ENCODE measurements at regions not wholly inside any gene's neighbourhood (a gene's known extent, or its start where the extent isn't known, plus 50 kb on each side); places are given as distances from the start of the nearest gene placed in this dataset.

DNA sequence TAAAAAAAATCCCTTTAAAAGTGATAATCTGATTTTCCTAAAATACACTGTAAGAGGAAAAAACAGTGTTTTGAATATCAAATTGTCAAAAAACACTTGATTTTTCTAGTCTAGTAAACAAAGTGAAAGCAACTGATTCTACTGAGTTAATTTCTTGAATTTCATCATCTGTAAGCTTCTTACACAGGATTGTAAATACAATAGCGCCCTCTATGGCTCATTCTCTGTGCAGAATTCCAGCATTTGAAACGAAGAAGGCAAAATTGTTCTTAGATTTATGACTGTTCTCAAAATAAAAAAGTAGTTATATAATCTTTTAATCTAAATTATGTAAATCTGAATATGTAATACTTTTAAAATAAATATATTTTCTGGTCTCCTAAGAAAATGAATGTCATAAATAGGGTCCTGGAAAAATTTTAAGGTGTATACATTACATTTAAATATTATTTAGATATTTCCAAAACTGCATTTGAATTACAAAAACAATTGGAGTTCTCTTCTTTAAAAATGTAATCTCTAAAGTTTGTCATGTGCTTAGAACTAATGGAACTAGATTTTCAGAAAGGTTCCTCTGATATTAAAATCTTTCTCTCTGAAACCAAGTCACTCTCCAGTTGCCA, 176.9 kb upstream of the MC4R start:
- in situ Hi-C loops (cut with HindIII; ENCODE audit: low sequenced_read_pairs) = no loop called here
- peak; percentile 52 for DNase-seq (ENCODE audit: low spot score)

DNA sequence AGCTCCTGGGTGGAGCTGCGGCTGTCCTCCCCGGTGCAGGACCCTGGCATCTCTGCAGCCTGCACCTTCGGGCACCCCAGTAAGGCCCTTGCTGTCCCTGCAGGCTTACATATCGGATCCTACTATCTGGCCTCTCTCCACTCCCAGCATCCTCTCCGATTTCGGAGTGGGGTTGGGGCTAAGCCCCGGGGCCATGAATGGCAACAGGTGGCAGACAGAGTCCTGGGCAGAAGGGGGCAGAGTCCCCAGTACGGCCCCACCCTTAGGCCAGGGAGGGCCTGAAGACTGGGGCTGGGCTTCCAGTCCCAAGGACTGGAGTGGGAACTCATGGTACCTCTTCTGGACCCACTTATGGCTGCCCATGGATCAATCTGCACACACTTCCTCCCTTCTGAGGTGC, 180.4 kb upstream of the MC4R start:
- in situ Hi-C loops (cut with HindIII; ENCODE audit: low sequenced_read_pairs) = no loop called here
- no peak for DNase-seq (ENCODE audit: low spot score)

DNA sequence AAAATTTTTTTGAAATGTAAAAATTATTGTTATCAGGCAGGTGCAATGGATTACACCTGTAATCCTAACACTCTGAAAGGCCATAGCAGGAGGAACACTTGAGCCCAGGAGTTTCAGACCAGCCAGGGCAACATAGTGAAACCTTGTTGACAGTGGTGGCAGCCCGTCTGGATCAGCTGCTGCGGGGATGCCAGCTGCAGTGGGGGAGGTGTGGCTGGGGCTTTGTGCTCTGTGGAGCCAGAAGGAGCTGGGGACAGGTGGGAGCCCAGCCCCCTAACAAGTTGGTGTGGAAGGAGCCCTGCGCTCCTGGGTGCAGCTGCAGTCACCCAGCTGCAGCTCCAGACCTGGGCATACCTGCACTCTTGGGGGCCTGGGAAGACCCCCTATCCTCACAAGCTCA, 182.4 kb upstream of the MC4R start:
- DNase-seq (ENCODE audit: low spot score) = no peak

DNA sequence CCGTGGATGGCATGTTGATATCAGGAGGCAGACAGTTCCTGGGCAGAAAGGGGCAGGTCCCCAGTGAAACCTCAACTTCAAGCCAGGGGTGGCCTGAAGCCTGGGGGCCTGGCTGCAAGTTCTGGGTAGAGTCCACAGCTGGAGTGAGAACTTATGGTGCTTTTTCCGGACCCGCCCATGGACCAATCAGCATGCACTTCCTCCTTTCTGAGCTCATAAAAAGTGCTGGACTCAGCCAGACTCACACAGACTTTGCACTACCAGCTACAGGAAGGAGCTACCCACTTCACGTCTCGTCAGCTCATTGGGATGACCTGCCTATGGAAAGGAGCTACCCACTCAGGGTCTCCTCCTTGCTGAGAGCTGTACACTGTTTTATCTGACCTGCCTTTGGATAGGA, 183.1 kb upstream of the MC4R start:
- in situ Hi-C loops (cut with HindIII; ENCODE audit: low sequenced_read_pairs) = no loop called here
- no peak for DNase-seq (ENCODE audit: low spot score)

More for the DNA sequence above, 182.4 kb upstream of the MC4R start:
- in situ Hi-C loops (cut with HindIII; ENCODE audit: low sequenced_read_pairs) = no loop called here

DNA sequence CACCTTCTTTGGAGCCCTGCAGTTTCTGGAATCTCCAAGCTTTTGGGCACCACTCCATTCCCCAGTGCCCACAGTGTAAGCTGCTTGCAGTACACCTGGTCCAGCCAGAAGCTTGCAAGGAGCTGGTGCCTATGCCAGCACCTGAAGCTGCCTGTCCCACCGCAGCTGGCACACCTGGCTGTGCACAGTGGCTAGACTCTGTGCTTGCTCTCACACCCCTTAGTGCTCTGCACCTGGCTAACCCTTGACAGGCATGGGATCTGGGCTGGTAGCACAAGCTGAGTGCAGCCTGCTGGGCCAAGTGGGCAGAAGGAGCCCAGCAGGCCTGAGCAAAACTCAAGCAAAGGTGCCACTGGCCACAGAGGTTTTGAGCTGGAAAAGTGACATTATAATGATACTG, 183.8 kb upstream of the MC4R start:
- no peak for DNase-seq (ENCODE audit: low spot score)
- in situ Hi-C loops (cut with HindIII; ENCODE audit: low sequenced_read_pairs) = no loop called here

DNA sequence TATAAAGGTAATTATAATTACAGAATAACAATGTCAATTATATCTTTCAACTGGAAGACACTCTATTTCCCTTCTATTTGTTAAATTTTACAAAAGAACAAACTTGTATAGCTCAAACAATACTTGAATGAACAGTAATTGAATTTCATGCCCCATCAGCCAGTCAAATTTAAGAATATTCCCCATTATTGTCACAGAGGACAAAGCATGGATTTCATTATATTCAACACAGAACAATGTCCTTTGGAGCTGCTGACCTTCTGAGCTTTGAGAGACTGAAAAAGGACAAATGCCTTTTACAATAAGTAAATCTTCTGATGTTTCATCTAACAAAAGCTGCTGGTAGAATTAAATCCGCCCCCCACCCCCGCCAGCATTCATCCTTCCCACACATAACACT, 187.5 kb upstream of the MC4R start:
- in situ Hi-C loops (cut with HindIII; ENCODE audit: low sequenced_read_pairs) = no loop called here
- no peak for DNase-seq (ENCODE audit: low spot score)

DNA sequence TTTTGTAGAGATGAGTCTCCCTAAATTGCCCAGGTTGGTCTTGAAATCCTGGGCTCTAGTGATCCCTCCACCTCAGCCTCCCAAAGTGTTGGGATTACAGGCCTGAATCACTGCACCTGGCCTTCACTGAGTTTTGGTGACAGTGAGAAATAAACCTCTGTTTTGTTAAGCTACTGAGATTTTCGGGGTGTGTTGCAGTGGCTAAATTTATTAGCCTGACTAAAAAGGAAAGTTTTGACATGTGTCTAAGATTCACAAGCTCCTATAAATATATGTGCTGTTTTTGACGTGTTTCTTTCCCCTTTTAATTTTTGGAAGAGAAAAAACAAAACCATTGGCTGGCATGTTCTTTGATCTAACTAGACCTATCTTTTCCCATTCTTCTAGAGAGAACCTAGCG, 190.5 kb upstream of the MC4R start:
- DNase-seq (ENCODE audit: low spot score) = no peak
- in situ Hi-C loops (cut with HindIII; ENCODE audit: low sequenced_read_pairs) = no loop called here

DNA sequence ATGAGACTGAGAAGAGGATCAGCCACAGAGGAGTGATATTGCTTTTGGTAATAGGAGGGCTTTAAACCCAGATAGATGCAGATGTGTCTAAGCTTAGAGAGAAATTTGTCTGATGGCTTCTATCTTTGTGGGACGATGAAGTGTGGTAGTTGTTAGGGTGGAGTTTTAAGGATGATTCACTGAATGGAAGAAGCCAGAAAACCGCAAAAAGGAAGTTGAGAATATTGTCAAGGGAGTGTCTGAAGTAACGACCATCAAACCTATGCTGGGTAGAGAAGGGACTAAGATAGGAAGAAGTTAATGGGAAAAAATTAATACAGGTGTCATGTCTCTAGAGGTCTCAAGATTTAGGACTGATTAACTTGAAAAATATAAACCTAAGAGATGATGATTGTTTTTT, 195.6 kb upstream of the MC4R start:
- in situ Hi-C loops (cut with HindIII; ENCODE audit: low sequenced_read_pairs) = no loop called here

DNA sequence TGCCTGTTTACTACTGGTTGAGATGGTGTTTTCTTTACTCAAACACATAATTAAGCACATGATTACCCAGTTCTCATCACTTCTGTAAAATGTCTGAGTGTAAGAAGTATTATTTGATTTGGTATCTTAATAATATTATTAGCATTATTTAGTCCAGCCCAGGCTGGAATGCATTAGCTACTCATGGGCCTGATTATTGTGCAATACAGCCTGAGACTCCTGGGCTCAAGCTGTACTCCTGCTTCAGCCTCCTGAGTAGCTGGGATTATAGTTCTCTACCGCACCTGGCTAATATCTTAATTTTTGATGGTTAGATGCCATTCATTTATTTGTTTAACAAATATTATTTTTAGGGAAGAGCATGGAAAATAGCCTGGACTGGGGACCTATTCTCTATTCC, 197.6 kb upstream of the MC4R start:
- in situ Hi-C loops (cut with HindIII; ENCODE audit: low sequenced_read_pairs) = no loop called here

More for the DNA sequence above, 195.6 kb upstream of the MC4R start:
- no peak for DNase-seq (ENCODE audit: low spot score)

DNA sequence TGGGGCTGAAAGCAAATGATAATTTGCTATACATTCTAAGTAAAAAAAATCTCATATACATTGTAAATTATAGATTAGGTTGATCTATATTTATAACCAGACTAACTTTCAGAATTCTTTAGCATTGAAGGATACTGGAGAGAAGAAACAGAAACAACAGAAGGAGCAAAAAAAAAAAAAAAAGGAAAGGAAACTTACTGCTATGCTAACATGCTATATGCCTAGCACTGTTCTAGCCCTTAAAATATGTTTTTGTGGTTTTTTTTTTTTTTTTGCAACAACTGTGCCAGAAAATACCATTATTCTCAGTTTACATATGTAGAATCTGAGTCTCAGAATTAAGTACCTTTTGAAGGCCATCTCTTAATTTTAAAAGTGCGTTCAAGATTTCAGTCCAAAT, 204.9 kb upstream of the MC4R start:
- DNase-seq (ENCODE audit: low spot score) = no peak
- in situ Hi-C loops (cut with HindIII; ENCODE audit: low sequenced_read_pairs) = no loop called here

More for the DNA sequence above, 197.6 kb upstream of the MC4R start:
- no peak for DNase-seq (ENCODE audit: low spot score)

DNA sequence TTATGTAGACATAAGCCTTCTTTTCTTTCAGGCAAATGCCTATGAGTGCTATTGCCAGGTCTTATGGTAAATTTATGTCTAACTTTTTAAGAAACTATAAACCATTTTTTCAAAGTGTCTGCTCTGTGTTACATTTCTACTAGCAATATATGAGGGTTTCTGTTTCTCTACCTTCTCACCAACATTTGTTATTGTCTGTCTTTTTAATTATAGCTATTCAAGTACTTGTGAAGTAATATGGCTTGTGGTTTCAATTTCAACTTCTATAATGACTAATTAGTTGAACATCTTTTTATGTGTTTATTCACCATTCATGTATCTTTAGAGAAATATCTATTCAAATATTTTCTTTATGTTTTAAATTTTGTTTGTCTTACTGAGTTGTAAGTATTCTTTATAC, 213.1 kb upstream of the MC4R start:
- in situ Hi-C loops (cut with HindIII; ENCODE audit: low sequenced_read_pairs) = no loop called here
- DNase-seq (ENCODE audit: low spot score) = no peak

DNA sequence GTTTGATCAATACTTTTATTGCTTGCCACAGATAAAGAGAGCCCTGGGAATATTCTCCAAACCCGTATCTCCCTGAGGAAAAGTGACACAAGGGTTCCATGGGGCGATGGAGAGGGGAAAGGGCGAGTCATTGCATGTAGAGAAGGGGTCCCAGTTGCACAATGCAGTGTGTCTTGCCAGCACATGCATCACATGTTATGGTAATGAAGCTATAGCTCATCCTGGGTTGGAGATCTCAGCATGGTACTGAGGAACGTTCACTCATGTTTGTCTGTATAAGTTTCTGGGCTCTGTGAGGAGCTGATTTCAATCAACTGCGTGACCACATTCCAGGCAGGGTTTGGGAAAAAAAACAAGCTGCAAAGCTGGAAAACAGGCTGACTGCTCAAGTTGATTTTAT, 220.7 kb upstream of the MC4R start:
- DNase-seq (ENCODE audit: low spot score) = no peak
- in situ Hi-C loops (cut with HindIII; ENCODE audit: low sequenced_read_pairs) = no loop called here

DNA sequence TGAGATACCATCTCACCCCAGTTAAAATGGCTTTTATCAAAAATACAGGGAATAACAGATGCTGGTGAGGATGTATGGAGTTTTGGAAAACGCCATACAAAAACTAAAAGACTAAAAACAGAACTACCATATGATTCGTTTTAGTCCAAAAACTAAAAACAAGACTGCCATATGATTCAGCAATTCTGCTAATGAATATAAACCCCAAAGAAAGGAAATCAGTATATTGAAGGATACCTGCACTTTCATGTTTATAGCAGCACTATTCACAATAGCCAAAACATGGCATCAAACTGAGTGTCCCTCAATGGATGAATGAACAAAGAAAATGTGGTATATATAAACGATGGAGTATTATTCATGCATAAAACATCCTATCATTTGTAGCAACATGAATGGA, 224.4 kb upstream of the MC4R start:
- in situ Hi-C loops (cut with HindIII; ENCODE audit: low sequenced_read_pairs) = no loop called here
- DNase-seq (ENCODE audit: low spot score) = no peak

DNA sequence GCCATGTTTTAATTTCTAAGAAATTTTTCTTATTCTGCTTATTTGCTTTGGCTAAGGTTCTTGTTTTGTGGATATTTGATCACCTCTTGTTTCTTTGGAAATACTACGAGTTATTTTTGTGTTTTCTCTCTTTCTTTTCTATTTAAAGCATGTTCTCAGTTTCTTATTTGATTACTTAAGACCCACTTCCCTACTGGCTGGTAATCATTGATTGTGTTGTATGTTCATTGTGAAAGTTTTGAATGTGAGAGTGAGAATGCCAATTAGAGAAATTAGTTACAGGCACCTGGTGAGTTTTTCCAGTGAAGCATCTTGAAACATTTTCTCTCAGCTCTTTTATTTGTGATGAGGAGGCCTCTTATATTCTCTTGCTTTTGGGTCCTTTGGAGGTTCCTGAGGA, 226.7 kb upstream of the MC4R start:
- in situ Hi-C loops (cut with HindIII; ENCODE audit: low sequenced_read_pairs) = no loop called here
- DNase-seq (ENCODE audit: low spot score) = no peak

DNA sequence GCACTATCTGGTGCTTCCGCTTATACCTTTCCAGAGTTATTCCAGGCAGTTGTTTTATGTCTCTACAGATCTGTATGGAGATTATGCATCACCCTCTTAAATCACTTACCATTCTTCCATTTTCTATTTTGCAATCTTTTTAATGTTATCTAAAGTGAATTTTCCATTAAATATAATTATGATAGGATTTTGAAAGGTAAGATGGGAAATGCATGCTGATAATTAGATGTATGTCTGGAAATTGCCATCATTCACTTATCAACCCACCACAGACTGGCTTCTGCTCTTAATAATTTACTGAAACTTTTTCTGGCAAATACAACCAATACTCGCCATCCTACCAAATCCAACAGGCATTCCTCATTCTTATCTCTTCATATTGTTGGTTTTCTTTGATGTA, 227.4 kb upstream of the MC4R start:
- no peak for DNase-seq (ENCODE audit: low spot score)
- in situ Hi-C loops (cut with HindIII; ENCODE audit: low sequenced_read_pairs) = no loop called here

DNA sequence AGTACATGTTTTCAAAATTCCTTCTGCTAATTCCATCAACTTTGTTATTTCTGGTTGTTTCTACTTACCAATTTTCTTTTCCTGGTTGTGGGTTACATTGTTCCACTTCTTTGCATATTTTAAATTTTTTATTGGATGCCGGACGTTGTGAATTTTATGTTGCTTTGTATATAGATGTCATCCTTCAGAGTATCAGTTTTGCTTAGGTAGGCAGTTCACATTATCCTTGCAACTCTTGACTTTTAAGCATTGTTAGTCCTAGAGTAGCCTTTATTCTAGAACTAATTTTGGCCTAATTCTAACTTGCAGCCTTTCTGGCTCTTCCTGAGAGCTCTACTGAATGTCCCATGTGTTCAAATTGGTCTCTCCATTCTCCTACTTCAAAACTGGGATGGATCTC, 228.7 kb upstream of the MC4R start:
- no peak for DNase-seq (ENCODE audit: low spot score)
- in situ Hi-C loops (cut with HindIII; ENCODE audit: low sequenced_read_pairs) = no loop called here

DNA sequence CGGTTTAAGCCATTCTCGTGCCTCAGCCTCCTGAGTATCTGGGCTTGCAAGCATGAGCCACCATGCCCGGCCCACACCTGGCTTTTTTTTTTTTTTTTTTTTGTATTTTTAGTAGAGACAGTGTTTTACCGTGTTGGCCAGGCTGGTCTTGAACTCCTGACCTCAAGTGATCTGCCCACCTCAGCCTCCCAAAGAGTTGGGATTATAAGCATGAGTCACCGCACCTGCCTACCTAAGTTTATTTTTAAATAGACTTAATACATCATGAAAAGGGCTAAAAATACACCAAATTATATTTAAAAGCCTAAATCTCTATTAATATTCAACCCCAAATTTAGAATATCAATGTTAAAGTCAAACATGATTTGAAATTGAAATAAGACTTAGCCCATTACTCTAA, 250.8 kb upstream of the MC4R start:
- in situ Hi-C loops (cut with HindIII; ENCODE audit: low sequenced_read_pairs) = no loop called here
- no peak for DNase-seq (ENCODE audit: low spot score)

DNA sequence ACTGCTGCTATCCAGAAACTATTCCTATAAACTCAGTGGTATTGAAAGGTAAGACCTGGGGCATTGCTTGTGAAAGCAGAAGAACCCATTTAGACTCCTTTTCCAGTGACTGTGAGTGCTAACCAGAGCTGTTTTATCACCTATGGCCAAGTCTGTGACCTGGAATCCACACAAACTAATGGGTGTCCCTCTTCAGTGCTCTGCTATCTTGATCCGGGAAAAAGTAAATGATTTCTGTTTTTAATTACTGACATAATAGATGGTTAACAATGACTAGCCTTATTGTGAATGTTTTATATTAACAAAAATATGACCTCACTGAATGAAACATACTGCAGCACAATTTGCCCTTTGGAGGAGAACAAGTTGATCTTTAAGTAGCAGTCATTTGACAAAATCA, 251.6 kb upstream of the MC4R start:
- DNase-seq (ENCODE audit: low spot score) = no peak
- in situ Hi-C loops (cut with HindIII; ENCODE audit: low sequenced_read_pairs) = no loop called here

DNA sequence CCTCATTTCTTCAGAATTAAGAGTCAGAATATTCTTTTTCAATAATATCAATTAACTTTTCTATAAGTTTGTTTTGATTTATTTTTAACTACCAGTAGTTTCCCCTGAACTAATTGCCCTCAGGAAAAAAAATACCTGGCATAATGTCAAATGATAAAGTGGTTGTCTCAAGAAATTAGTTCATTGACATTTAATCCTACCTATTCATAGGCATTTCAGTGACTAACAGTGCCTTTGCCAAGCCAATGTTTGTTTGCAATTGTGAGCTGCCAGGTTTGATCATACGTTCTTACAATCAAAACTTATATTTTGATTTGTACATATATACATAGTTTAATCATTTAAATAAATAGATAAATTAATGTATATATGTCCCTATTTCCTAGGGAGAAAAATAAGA, 267.3 kb upstream of the MC4R start:
- DNase-seq (ENCODE audit: low spot score) = no peak
- in situ Hi-C loops (cut with HindIII; ENCODE audit: low sequenced_read_pairs) = no loop called here

DNA sequence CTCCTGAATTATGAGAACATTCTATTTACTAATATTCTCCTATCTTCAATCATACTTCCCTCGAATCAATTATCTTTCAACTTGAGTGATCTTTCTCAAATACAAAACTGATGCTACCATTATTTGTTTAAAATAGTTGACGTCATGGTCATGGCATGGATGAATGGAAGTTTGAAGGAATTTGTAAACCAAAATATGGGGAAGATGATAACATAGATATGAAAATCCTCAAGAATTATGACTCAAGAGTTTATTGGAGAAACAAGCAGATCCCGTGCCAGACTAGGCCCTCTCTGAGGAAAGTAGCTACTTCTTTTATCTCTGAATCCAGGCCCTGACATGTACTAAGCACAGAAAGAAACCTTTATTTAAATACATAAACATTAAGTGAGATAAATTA, 270.4 kb upstream of the MC4R start:
- in situ Hi-C loops (cut with HindIII; ENCODE audit: low sequenced_read_pairs) = no loop called here
- no peak for DNase-seq (ENCODE audit: low spot score)

DNA sequence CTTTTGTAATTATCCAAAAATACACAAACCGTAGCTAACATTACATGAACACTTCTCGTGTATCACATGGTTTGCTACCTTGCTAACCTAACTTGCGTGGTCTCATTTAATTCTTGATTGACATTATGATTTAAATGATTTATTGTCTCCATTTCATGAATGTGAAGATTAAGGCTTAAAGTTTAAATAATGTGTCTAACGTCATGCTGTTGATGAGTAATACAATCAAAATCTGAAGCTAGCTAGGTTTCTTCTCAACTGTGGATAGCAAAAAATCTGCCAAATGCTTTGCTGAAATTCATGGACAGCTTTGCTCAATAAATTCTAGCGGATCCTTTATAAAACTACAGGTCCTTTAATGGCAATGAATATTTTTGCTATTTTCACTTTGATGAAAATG, 274.1 kb upstream of the MC4R start:
- in situ Hi-C loops (cut with HindIII; ENCODE audit: low sequenced_read_pairs) = no loop called here
- no peak for DNase-seq (ENCODE audit: low spot score)

DNA sequence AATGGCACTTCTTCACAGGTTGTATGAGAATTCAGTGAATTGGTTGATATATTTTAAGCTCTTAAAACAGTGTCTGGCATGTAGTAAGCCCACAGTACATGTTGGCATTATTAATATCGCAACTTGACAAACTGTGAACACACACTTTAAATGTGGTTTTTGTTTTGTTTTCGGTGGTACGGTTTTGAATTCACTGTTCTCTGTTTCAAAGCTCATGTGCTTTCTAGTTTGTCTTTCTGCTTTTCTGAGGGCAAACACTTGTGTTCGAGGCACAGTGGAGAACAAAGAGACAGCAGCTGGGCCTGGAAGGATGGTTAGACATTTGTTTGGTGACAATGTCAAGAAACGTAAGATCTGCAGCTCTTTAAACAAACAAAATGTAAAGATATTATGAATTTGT, 276.5 kb upstream of the MC4R start:
- in situ Hi-C loops (cut with HindIII; ENCODE audit: low sequenced_read_pairs) = no loop called here
- DNase-seq (ENCODE audit: low spot score) = no peak
